Pancreas (tissue), 10 donors: ENCODE measurements at regions not wholly inside any gene's neighbourhood (a gene's known extent, or its start where the extent isn't known, plus 50 kb on each side); places are given as distances from the start of the nearest gene placed in this dataset.

Source experiments
- ATAC-seq, 4 donors: fragments of 200-7000 bp; cut with Tn5 transposase; one replicate each; pipeline versions ENCODE4 v1.8.0 to v1.9.1; 2020; ENCODE audit warnings: mild to moderate bottlenecking in 4 of 4, moderate library complexity in 4 of 4
- DNase-seq, 6 donors: peaks; one replicate each; pipeline ENCODE4 v3.0.0-alpha.2; 2020
- FAIRE-seq: peaks from 2 replicates; lab custom pipeline; 2012; peaks lifted over from hg19 to GRCh38; lab: Jason Lieb, UNC
- H3K27ac ChIP-seq, 4 donors: fragments of 200-600 bp; sonication (generic); 1 replicate in 3 of 4; 2 replicates in 1 of 4; pipeline versions ENCODE4 v1.5.0 to v1.8.0; 2020
- H3K27me3 ChIP-seq, 4 donors: fragments of 200-600 bp; one replicate each; pipeline ENCODE4 v1.8.0; 2021
- H3K36me3 ChIP-seq, 3 donors: fragments of 200-600 bp; sonication (generic) in 1 of 3; one replicate each; pipeline versions ENCODE4 v1.5.0 to v1.8.0; 2020 to 2021
- H3K4me1 ChIP-seq, 3 donors: fragments of 200-600 bp; one replicate each; pipeline ENCODE4 v1.8.0; 2021
- H3K4me3 ChIP-seq, 4 donors: fragments of 200-600 bp; sonication (generic) in 2 of 4; one replicate each; pipeline versions ENCODE4 v1.5.0 to v1.8.0; 2020 to 2021
- H3K9me3 ChIP-seq, 4 donors: fragments of 200-600 bp; one replicate each; pipeline ENCODE4 v1.8.0; 2021
- CTCF ChIP-seq, 4 donors: fragments of 200-600 bp; sonication (generic) in 3 of 4; IDR thresholded peaks; one replicate each; pipeline versions ENCODE4 v1.5.0 to v1.8.0; 2021; ENCODE audit warnings: antibody characterized with exemption in 4 of 4
- WGBS, 2 donors: extraction: QIAGEN DNeasy Blood & Tissue Kit; methylation state at CpG; one replicate each; pipeline ENCODE4 v1.1.7; 2013; 5-methylcytosine and 5-hydroxymethylcytosine counted together
- intact Hi-C, 3 donors: fragments of 100-400 bp; cut with DNase I; formaldehyde crosslinking; loops; one replicate each; pipeline versions ENCODE4 v1.11.1 to v1.14.2; 2022
- donor health status: healthy with polysubstance abuse.
- donor health status: DM: no; HTN: no; CAD: no; lungs with moderate emphysema.
- donor health status: DM: no; HTN: no; CAD: no.
- donor health status: control.
- donor health status: control.
- donor health status: Bipolar disorder and iron deficiency.
- donor health status: DM: yes; HTN: yes; CAD: no.
- donor health status: DM: no; HTN: no; CAD: no.
- donor health status: DM: no; HTN: no; CAD: no.
- donor health status: DM: yes; HTN: yes; CAD: no.

GRCh38 chr2:14855751-14856150 is 223.2 kb downstream of the LRATD1 start:
- no peaks in the 10 kb centered on the region for H3K36me3 ChIP-seq
- no peak for FAIRE-seq
- DNase-seq: no peak
- H3K27ac ChIP-seq: no peak overlapping the region
- no peaks in the 10 kb centered on the region for H3K4me1 ChIP-seq
- no peaks in the 10 kb centered on the region for H3K27me3 ChIP-seq
- ATAC-seq: no peak
- no peak overlapping the region for H3K4me3 ChIP-seq
- H3K9me3 ChIP-seq: no peaks in the 10 kb centered on the region
- TF ChIP-seq CTCF (IDR thresholded peaks at IDR 0.05): no peak
- WGBS, 2 donors: 93 to 100% methylated on average over 2 of the region's 2 CpGs
- intact Hi-C loops: no loop called here

- 79 to 80% methylated on average over 3 of the region's 3 CpGs for WGBS, 2 donors
- ATAC-seq (no peak), DNase-seq (no peak), FAIRE-seq (no peak)
- H3K36me3 ChIP-seq: no peaks in the 10 kb centered on the region
- H3K27me3 ChIP-seq: no peaks in the 10 kb centered on the region
- H3K4me1 ChIP-seq: no peaks in the 10 kb centered on the region
- intact Hi-C loops: no loop called here
- TF ChIP-seq CTCF (IDR thresholded peaks at IDR 0.05): no peak
- no peaks in the 10 kb centered on the region for H3K9me3 ChIP-seq
- no peak overlapping the region for H3K4me3 ChIP-seq
- no peak overlapping the region for H3K27ac ChIP-seq
Measured at GRCh38 chr2:14861181-14861580, 228.7 kb downstream of the LRATD1 start.

- H3K36me3 ChIP-seq: no peaks in the 10 kb centered on the region
- no peaks in the 10 kb centered on the region for H3K4me1 ChIP-seq
- FAIRE-seq (no peak), ATAC-seq (no peak), DNase-seq (no peak)
- H3K27me3 ChIP-seq: no peaks in the 10 kb centered on the region
- TF ChIP-seq CTCF (IDR thresholded peaks at IDR 0.05): no peak
- intact Hi-C loops: no loop called here
- no peak overlapping the region for H3K4me3 ChIP-seq
- WGBS, 2 donors: 86 to 89% methylated on average over 1 of the region's 1 CpG
- no peaks in the 10 kb centered on the region for H3K9me3 ChIP-seq
- H3K27ac ChIP-seq: no peak overlapping the region
Measured at GRCh38 chr2:14866736-14867352, 234.3 kb downstream of the LRATD1 start.

GRCh38 chr2:14867853-14868252 is 235.3 kb downstream of the LRATD1 start:
- ATAC-seq (peak in 1 of 4 donors; percentile 54), DNase-seq (no peak), FAIRE-seq (no peak)
- H3K4me3 ChIP-seq: no peak overlapping the region
- intact Hi-C loops: no loop called here
- no peaks in the 10 kb centered on the region for H3K9me3 ChIP-seq
- H3K4me1 ChIP-seq: no peaks in the 10 kb centered on the region
- H3K27me3 ChIP-seq: no peaks in the 10 kb centered on the region
- H3K27ac ChIP-seq: no peak overlapping the region
- WGBS, 2 donors: 80% methylated on average over 1 of the region's 1 CpG
- H3K36me3 ChIP-seq: no peaks in the 10 kb centered on the region
- no peak for TF ChIP-seq CTCF (IDR thresholded peaks at IDR 0.05)

GRCh38 chr2:14872779-14873325 is 240.3 kb downstream of the LRATD1 start:
- intact Hi-C loops: no loop called here
- no peaks in the 10 kb centered on the region for H3K27me3 ChIP-seq
- 90 to 94% methylated on average over 17 of the region's 17 CpGs for WGBS, 2 donors
- DNase-seq: no peak
- H3K4me3 ChIP-seq: no peak overlapping the region
- no peak overlapping the region for H3K27ac ChIP-seq
- ATAC-seq: no peak
- no peaks in the 10 kb centered on the region for H3K4me1 ChIP-seq
- no peaks in the 10 kb centered on the region for H3K36me3 ChIP-seq
- no peak for TF ChIP-seq CTCF (IDR thresholded peaks at IDR 0.05)
- FAIRE-seq: no peak
- H3K9me3 ChIP-seq: no peaks in the 10 kb centered on the region
